ENCODE measurements at regions not wholly inside any gene's neighbourhood (a gene's known extent, or its start where the extent isn't known, plus 50 kb on each side); places are given as distances from the start of the nearest gene placed in this dataset.

GRCh38 chr2:167509586-167509985 is 621.3 kb downstream of the XIRP2 start:
- TF ChIP-seq CTCF (conservative IDR thresholded peaks at IDR 0.05), result no peak

DNA sequence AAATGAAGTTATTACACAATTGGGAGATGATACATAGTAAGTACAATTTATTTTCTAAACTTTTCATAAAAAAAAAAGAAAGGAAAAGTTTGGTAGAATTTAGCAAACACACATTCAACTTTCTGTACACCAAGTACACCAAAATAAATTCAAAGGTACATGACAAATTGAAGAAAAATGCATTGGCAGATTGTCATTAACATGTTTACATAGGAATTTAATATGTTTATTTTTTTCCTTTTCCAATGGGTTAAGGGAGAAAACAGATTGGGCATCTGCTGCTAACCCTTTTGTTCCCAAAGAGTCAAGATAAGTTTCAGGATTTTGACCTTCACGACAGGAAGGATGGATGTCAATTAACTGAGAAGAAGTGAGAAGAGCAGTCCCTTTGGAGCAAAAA is 620.4 kb downstream of the XIRP2 start:
- TF ChIP-seq CTCF (conservative IDR thresholded peaks at IDR 0.05), result no peak
- H3K27ac ChIP-seq, result no peak overlapping the region

More at GRCh38 chr2:167509586-167509985, 621.3 kb downstream of the XIRP2 start:
- H3K27ac ChIP-seq, result peak overlapping the region; percentile 25; the same call in 1 of the 2 replicates

- no peak for TF ChIP-seq CTCF (conservative IDR thresholded peaks at IDR 0.05)
- H3K27ac ChIP-seq, result no peak overlapping the region
These were observed 618.1 kb downstream of the XIRP2 start for GRCh38 chr2:167506395-167506794.

DNA sequence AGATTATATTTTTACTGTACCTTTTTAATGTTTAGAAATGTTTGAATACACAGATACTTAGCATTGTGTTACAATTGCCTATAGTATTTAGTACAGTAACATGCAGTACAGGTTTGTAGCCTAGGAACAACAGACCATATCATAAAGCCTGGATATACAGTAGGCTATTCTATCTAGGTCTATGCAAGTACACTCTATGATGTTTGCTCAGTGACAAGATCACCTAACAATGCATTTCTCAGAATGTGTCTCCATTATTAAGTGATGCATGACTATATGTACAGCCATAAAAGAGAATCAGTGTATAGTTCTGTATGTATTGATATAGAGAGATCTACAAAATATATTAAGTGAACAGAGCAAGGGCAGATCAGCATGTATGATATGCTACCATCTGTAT is 616.4 kb downstream of the XIRP2 start:
- H3K27ac ChIP-seq, result no peak overlapping the region
- no peak for TF ChIP-seq CTCF (conservative IDR thresholded peaks at IDR 0.05)

DNA sequence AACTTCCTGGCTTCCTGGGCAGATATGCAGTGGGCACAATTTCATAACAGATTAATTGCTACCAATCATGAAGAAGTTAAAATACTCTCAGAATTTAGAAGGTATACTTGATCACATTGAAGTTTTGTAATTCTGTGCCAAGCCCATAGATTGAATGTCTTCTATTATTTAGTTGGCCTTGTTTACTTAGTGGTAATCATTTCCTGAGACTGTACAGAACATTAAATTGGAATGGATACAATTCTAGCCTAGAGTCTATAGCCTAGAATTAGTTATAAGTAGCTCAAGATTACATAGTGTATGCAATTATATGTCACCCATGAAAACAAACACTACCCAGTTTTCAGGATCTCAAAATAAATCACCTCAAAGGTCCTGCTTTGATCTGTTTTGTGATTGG is 615.8 kb downstream of the XIRP2 start:
- TF ChIP-seq CTCF (conservative IDR thresholded peaks at IDR 0.05), result no peak

GRCh38 chr2:167501618-167502017 is 613.3 kb downstream of the XIRP2 start:
- no peak for TF ChIP-seq CTCF (conservative IDR thresholded peaks at IDR 0.05)
- no peak overlapping the region for H3K27ac ChIP-seq

More for the DNA sequence above, 615.8 kb downstream of the XIRP2 start:
- H3K27ac ChIP-seq, result no peak overlapping the region

- H3K27ac ChIP-seq, result no peak overlapping the region
- TF ChIP-seq CTCF (conservative IDR thresholded peaks at IDR 0.05), result no peak
These were observed 605.6 kb downstream of the XIRP2 start for GRCh38 chr2:167493862-167494261.

DNA sequence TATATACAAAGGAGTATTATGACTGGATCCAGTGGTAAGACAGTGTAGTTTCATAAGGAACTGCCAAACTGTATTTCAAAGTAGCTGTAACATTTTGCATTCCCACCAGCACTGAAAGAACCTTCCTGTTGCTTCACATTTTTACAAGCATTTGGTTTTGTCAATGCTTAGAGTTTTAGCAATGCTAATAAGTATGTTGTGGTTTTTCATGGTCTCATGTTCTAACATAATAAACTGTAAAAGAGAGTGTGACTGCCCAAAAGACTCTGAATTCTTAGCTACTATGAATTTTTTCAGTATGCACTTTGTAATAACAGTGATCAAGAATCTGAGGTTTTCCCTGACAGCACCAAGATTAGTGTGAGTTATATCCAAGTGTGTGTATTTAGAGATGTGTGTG is 604.2 kb downstream of the XIRP2 start:
- no peak for TF ChIP-seq CTCF (conservative IDR thresholded peaks at IDR 0.05)
- H3K27ac ChIP-seq, result no peak overlapping the region

All from VCaP (cell line).